22Rv1 (cell line): ENCODE measurements at regions not wholly inside any gene's neighbourhood (a gene's known extent, or its start where the extent isn't known, plus 50 kb on each side); places are given as distances from the start of the nearest gene placed in this dataset.

ENCODE experiments used
- H3K27ac ChIP-seq: fragments of 450-650 bp; 2 replicates; pipeline ENCODE4 v1.5.1; 2017
- ZFX ChIP-seq: fragments of 450-650 bp; IDR thresholded peaks from 2 replicates; pipeline ENCODE4 v1.6.1; 2017; ENCODE audit warnings: antibody characterized with exemption, borderline replicate concordance
- TF ChIP-seq, protein P1 (sequence below): fragments of 450-650 bp; IDR thresholded peaks from 2 replicates; pipeline ENCODE4 v1.5.1; 2017; ENCODE audit warnings: mild to moderate bottlenecking

GRCh38 chr5:98144116-98144515 is 629.3 kb upstream of the RGMB start:
- TF ChIP-seq, protein P1, sequence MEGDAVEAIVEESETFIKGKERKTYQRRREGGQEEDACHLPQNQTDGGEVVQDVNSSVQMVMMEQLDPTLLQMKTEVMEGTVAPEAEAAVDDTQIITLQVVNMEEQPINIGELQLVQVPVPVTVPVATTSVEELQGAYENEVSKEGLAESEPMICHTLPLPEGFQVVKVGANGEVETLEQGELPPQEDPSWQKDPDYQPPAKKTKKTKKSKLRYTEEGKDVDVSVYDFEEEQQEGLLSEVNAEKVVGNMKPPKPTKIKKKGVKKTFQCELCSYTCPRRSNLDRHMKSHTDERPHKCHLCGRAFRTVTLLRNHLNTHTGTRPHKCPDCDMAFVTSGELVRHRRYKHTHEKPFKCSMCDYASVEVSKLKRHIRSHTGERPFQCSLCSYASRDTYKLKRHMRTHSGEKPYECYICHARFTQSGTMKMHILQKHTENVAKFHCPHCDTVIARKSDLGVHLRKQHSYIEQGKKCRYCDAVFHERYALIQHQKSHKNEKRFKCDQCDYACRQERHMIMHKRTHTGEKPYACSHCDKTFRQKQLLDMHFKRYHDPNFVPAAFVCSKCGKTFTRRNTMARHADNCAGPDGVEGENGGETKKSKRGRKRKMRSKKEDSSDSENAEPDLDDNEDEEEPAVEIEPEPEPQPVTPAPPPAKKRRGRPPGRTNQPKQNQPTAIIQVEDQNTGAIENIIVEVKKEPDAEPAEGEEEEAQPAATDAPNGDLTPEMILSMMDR, result no peak
- TF ChIP-seq ZFX, result no peak
- H3K27ac ChIP-seq, result no peak overlapping the region

DNA sequence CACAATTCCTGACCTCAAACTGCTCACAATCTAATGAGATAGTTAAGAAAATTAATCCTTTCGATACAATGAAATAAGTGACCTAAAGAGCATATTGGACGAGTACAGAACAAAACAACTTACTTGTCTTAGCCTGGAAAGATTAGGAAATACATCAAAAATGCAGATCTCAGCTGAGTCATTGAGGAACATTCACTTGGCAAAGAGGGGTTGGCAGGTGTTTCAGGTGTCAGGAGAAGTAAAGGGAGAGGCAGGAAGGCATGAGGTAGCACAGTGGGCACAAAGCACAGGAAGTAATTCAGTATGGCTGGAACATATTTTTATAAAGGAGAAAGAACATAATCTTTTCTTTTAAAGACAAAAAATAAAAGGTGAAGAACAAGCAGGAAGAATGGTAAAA is 628.8 kb upstream of the RGMB start:
- TF ChIP-seq, protein P1, result no peak
- no peak for TF ChIP-seq ZFX
- no peak overlapping the region for H3K27ac ChIP-seq

- TF ChIP-seq, protein P1, result no peak
- no peak for TF ChIP-seq ZFX
- H3K27ac ChIP-seq, result no peak overlapping the region
These were observed 616.1 kb upstream of the RGMB start for GRCh38 chr5:98157368-98157767.

DNA sequence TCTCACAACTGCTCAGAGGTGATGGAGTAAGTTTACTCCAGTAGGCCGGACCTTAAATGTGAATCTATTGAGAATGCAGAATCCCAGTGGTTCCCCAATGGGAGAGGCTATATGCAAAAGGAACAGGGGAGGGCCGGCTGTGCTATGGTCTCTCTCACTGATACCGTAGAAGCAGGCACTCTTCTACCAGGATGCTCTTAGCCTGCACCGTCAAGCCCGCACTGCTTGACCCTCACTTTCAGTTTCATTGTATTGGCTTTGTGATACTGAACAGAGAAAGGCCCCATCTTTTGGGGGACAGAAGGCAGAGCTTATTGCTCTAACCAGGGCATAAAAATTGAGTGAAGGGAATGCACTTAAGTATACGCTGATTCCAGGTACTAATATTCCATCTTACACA is 615.0 kb upstream of the RGMB start:
- TF ChIP-seq, protein P1, result no peak
- no peak for TF ChIP-seq ZFX
- H3K27ac ChIP-seq, result no peak overlapping the region

DNA sequence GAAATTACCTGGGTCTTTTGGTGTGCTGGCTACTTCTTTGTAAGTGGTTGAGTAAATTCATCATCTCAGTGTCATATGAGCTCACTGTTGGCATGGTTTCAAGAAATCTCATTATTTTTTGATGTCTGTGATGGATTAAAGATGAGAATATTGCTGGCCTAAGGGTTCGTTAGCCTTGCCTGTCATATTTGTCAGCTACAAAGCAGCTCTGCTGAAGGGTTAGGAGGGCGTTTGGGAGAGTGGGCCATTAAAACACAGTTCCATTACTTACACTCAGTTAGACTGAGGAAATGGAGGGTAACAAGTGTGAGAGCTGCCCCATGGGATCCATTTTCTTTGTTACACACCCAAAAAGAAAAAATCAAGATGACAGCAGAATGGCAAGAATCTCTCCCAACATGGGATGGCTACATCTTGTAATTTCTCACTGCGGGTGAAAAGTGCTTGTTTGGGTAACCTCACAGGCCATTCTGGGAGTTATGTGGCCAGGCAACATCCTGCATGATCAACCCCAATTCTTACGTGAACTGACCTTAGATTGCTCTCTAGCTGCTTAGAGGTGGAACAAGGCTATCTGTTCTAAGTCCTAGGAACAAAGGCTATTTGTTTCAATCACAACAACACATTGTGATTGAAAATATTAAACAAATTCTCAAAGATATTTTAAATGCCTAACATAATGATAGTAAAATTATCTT is 609.5 kb upstream of the RGMB start:
- no peak overlapping the region for H3K27ac ChIP-seq
- TF ChIP-seq ZFX, result no peak
- TF ChIP-seq, protein P1, result no peak

DNA sequence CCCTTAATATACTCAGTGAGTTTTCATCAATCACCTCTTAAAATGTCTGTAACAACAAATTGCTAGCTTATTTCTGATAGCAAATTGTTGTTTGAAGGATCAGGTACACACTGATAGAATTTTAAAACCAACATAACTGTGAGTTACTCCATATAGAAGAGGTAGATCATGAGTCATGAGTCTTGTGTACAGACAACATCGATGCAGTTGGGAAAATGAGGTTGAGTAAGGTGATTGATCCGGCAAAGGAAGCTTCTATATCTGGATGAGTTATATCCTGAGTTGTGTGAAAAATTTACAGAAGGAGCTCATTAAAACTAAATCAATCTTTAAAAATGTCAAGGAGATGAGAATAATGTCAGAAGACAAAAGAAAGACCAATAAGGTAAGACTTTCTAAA is 604.6 kb upstream of the RGMB start:
- no peak for TF ChIP-seq ZFX
- TF ChIP-seq, protein P1, result no peak

GRCh38 chr5:98170994-98171393 is 602.5 kb upstream of the RGMB start:
- H3K27ac ChIP-seq, result no peak overlapping the region
- no peak for TF ChIP-seq ZFX
- TF ChIP-seq, protein P1, result no peak

More for the DNA sequence above, 604.6 kb upstream of the RGMB start:
- H3K27ac ChIP-seq, result no peak overlapping the region
